ENCODE measurements at regions not wholly inside any gene's neighbourhood (a gene's known extent, or its start where the extent isn't known, plus 50 kb on each side); places are given as distances from the start of the nearest gene placed in this dataset.

DNA sequence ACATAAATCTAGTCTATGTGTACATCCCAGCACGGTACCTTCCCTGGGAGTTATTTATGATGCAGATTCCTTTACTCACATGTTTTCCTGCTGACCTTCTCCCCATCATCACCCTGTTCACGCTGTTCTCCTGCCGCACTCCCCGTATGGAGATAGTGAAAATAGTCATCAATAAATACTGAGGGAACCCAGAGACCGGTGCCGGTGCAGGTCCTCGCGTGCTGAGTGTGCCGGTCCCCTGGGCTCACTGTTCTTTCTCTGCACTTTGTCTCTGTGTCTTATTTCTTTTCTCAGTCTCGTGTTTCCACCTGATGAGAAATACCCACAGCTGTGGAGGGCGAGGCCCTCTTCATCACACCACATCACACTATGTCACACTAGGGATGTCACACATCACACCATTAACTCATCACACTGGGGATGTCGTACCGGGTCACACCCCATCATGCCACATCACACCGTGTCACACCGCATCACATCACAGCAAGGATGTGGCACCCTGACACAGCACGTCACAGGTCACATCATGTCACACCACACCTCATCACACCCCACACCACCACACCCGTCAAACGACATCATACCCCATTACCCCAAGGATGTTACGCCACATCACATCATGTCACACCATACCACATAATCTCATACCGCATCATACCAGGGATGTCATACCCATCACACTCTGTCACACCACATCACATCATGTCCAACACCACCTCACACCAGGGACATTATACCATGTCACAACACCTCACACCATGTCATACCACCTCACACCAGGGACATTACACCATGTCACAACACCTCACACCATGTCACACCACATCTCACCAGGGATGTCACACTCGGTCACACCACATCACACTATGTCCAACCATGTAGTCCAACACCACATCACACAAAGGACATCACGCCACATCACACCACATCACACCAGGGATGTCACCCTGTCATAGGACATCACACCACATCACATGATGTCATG lies 207.0 kb downstream of the TMEM121 start:
- TF ChIP-seq POLR2A (IDR thresholded peaks at IDR 0.05) = no peak
- TF ChIP-seq, protein P1, sequence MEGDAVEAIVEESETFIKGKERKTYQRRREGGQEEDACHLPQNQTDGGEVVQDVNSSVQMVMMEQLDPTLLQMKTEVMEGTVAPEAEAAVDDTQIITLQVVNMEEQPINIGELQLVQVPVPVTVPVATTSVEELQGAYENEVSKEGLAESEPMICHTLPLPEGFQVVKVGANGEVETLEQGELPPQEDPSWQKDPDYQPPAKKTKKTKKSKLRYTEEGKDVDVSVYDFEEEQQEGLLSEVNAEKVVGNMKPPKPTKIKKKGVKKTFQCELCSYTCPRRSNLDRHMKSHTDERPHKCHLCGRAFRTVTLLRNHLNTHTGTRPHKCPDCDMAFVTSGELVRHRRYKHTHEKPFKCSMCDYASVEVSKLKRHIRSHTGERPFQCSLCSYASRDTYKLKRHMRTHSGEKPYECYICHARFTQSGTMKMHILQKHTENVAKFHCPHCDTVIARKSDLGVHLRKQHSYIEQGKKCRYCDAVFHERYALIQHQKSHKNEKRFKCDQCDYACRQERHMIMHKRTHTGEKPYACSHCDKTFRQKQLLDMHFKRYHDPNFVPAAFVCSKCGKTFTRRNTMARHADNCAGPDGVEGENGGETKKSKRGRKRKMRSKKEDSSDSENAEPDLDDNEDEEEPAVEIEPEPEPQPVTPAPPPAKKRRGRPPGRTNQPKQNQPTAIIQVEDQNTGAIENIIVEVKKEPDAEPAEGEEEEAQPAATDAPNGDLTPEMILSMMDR (IDR thresholded peaks at IDR 0.05) = no peak
